ENCODE measurements at regions not wholly inside any gene's neighbourhood (a gene's known extent, or its start where the extent isn't known, plus 50 kb on each side); places are given as distances from the start of the nearest gene placed in this dataset.

DNA sequence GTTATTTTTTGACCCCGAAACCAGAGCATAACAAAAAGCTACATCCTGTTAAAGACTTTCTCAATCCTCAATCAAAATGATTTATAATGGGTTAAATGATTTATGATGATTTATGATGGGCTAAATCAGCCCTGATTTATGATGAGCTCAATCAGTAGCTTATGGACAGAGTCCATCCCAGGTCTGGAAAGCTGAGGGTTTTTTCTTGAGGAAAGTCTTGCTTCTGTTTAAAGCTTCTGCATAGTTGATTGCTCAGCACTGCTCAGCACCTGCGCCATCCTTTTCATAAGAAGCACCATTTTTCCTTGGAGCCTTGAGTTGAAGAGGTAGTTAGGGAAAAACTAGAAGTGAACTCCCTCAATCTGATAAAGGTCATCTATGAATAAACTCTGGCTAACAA is 356.8 kb downstream of the CYRIA start:
- TF ChIP-seq POLR2A (IDR thresholded peaks at IDR 0.05) = no peak
- no peak for TF ChIP-seq CTCF (IDR thresholded peaks at IDR 0.05)
- no peak for TF ChIP-seq POLR2AphosphoS5 (IDR thresholded peaks at IDR 0.05)
